PC-9 (cell line): ENCODE measurements at regions not wholly inside any gene's neighbourhood (a gene's known extent, or its start where the extent isn't known, plus 50 kb on each side); places are given as distances from the start of the nearest gene placed in this dataset.

ENCODE experiments used
- BruUV-seq: library from RNA; stranded (reverse); fragments of 400-500 nt; replicated peaks from 2 replicates; lab custom pipeline; 2021; lab: Mats Ljungman, UMichigan
- CTCF ChIA-PET: fragments of 300-600 bp; sonication (Branson Sonifier 250); formaldehyde crosslinking; loops from one replicate; lab custom pipeline; 2022; ENCODE audit warnings: antibody characterized with exemption; lab: Charles Lee
- POLR2A ChIA-PET: fragments of 300-600 bp; sonication (Branson Sonifier 250); formaldehyde crosslinking; loops from one replicate; lab custom pipeline; 2022; ENCODE audit warnings: antibody characterized with exemption; ENCODE audit not compliant: unreplicated experiment; lab: Charles Lee
- DNase-seq, 2 experiments: peaks; one replicate each; pipeline versions ENCODE4 v3.0.0 to v3.0.0-alpha.2; 2015 to 2022; ENCODE audit warnings: mixed read lengths in 1 of 2
- H2AFZ ChIP-seq: fragments of 200-600 bp; sonication (generic); 2 replicates; pipeline ENCODE4 v1.8.1; 2017; ENCODE audit warnings: antibody characterized with exemption
- H3F3A ChIP-seq: fragments of 200-600 bp; sonication (generic); 2 replicates; pipeline ENCODE4 v1.8.1; 2017; ENCODE audit warnings: antibody characterized with exemption, mild to moderate bottlenecking, low read depth; ENCODE audit not compliant: insufficient read depth
- H3K27ac ChIP-seq: fragments of 200-600 bp; sonication (generic); 2 replicates; pipeline ENCODE4 v1.6.1; 2016; ENCODE audit warnings: mixed run types
- H3K27me3 ChIP-seq: fragments of 200-600 bp; sonication (generic); 2 replicates; pipeline ENCODE4 v1.6.1; 2016; ENCODE audit warnings: low read depth, mixed run types; ENCODE audit not compliant: insufficient read depth
- H3K36me3 ChIP-seq: fragments of 200-600 bp; sonication (generic); 2 replicates; pipeline ENCODE4 v1.6.1; 2016; ENCODE audit warnings: low read depth, mixed run types
- H3K4me1 ChIP-seq: fragments of 200-600 bp; sonication (generic); replicated peaks from 2 replicates; pipeline ENCODE4 v1.6.1; 2016; ENCODE audit warnings: mixed run types; ENCODE audit not compliant: insufficient read depth
- H3K4me2 ChIP-seq: fragments of 200-600 bp; sonication (generic); 2 replicates; pipeline ENCODE4 v1.6.1; 2017; ENCODE audit warnings: mixed run types
- H3K4me3 ChIP-seq: fragments of 200-600 bp; sonication (generic); 2 replicates; pipeline ENCODE4 v1.6.1; 2016; ENCODE audit warnings: mixed run types
- H3K79me2 ChIP-seq: fragments of 200-600 bp; sonication (generic); 2 replicates; pipeline ENCODE4 v1.6.1; 2017; ENCODE audit warnings: low read depth, mixed run types
- H3K9me2 ChIP-seq: fragments of 200-600 bp; sonication (generic); 2 replicates; pipeline ENCODE4 v1.8.1; 2017; ENCODE audit warnings: mild to moderate bottlenecking; ENCODE audit not compliant: insufficient read depth
- H3K9me3 ChIP-seq: fragments of 200-600 bp; sonication (generic); 2 replicates; pipeline ENCODE4 v1.8.1; 2016; ENCODE audit warnings: low read depth; ENCODE audit not compliant: insufficient read depth
- H4K20me1 ChIP-seq: fragments of 200-600 bp; sonication (generic); 2 replicates; pipeline ENCODE4 v1.8.1; 2017; ENCODE audit not compliant: insufficient read depth
- EZH2 ChIP-seq: fragments of 200-600 bp; sonication (generic); IDR thresholded peaks from 2 replicates; pipeline ENCODE4 v1.8.0; 2017; ENCODE audit warnings: antibody characterized with exemption, low read depth
- intact Hi-C: fragments of 100-400 bp; cut with micrococcal nuclease; formaldehyde crosslinking; loops from one replicate; pipeline ENCODE4 v1.10.0; 2022; ENCODE audit not compliant: unreplicated experiment
- TF ChIP-seq, protein P1 (sequence below): fragments of 200-600 bp; sonication (generic); conservative IDR thresholded peaks from 2 replicates; pipeline ENCODE4 v1.6.1; 2017; ENCODE audit warnings: mixed run types, antibody characterized with exemption, mild to moderate bottlenecking, moderate library complexity

- Histone ChIP-seq H3K9me2 (no peaks in the 10 kb centered on the region), H3K4me3 (no peak overlapping the region), H4K20me1 (no peaks in the 10 kb centered on the region), H3K9me3 (no peaks in the 10 kb centered on the region), H3K4me2 (no peak overlapping the region), H3K79me2 (no peaks in the 10 kb centered on the region), H2AFZ (no peak overlapping the region), H3K27me3 (no peaks in the 10 kb centered on the region), H3K4me1 (no peaks in the 10 kb centered on the region), H3K27ac (no peak overlapping the region), H3K36me3 (no peaks in the 10 kb centered on the region), H3F3A (no peaks in the 10 kb centered on the region)
- POLR2A ChIA-PET = no interaction called here
- DNase-seq = no peak
- intact Hi-C loops = no loop called here
- CTCF ChIA-PET = no interaction called here
- TF ChIP-seq, protein P1, sequence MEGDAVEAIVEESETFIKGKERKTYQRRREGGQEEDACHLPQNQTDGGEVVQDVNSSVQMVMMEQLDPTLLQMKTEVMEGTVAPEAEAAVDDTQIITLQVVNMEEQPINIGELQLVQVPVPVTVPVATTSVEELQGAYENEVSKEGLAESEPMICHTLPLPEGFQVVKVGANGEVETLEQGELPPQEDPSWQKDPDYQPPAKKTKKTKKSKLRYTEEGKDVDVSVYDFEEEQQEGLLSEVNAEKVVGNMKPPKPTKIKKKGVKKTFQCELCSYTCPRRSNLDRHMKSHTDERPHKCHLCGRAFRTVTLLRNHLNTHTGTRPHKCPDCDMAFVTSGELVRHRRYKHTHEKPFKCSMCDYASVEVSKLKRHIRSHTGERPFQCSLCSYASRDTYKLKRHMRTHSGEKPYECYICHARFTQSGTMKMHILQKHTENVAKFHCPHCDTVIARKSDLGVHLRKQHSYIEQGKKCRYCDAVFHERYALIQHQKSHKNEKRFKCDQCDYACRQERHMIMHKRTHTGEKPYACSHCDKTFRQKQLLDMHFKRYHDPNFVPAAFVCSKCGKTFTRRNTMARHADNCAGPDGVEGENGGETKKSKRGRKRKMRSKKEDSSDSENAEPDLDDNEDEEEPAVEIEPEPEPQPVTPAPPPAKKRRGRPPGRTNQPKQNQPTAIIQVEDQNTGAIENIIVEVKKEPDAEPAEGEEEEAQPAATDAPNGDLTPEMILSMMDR = no peak
- no peak for TF ChIP-seq EZH2
- no TSS peak for BruUV-seq
Measured at GRCh38 chr10:105770524-105771212, 1129.6 kb downstream of the SORCS3 start.

GRCh38 chr10:105769248-105770184, 1128.4 kb downstream of the SORCS3 start:
- Histone ChIP-seq H3F3A (no peaks in the 10 kb centered on the region), H3K9me3 (no peaks in the 10 kb centered on the region), H3K79me2 (no peaks in the 10 kb centered on the region), H4K20me1 (no peaks in the 10 kb centered on the region), H3K27ac (no peak overlapping the region), H3K9me2 (no peaks in the 10 kb centered on the region), H3K27me3 (no peaks in the 10 kb centered on the region), H3K36me3 (no peaks in the 10 kb centered on the region), H2AFZ (no peak overlapping the region), H3K4me1 (no peaks in the 10 kb centered on the region), H3K4me2 (no peak overlapping the region), H3K4me3 (no peak overlapping the region)
- intact Hi-C loops = no loop called here
- TF ChIP-seq EZH2 = no peak
- TF ChIP-seq, protein P1 = no peak
- BruUV-seq = no TSS peak
- no peak for DNase-seq
- POLR2A ChIA-PET = no interaction called here
- CTCF ChIA-PET = no interaction called here

DNA sequence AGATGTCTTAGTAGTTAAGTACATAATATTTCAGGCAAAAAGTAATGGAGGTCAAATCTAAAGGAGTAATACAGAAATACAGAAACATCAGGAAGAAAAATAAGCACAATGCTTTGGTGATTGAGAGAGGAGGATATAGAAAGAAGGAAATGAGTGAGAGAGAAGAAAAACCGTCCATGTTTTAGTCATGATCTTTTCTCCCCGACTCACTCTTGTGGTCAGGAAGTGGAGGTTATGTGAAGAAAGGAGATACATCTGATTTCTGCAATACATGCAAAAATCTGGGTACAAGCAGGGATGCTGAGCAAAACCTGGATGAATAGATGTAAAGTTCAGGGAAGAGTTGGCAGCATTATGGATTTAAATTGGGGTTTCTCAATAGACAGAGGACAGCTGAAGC, 1122.5 kb downstream of the SORCS3 start:
- Histone ChIP-seq H3K27me3 (no peaks in the 10 kb centered on the region), H3K27ac (no peak overlapping the region), H2AFZ (no peak overlapping the region), H3F3A (no peaks in the 10 kb centered on the region), H3K4me3 (no peak overlapping the region), H3K9me3 (no peaks in the 10 kb centered on the region), H3K9me2 (no peaks in the 10 kb centered on the region), H3K79me2 (no peaks in the 10 kb centered on the region), H3K4me2 (no peak overlapping the region), H4K20me1 (no peaks in the 10 kb centered on the region), H3K36me3 (no peaks in the 10 kb centered on the region), H3K4me1 (no peaks in the 10 kb centered on the region)
- intact Hi-C loops = no loop called here
- BruUV-seq = no TSS peak
- TF ChIP-seq, protein P1 = no peak
- TF ChIP-seq EZH2 = no peak
- CTCF ChIA-PET = no interaction called here
- DNase-seq = no peak
- POLR2A ChIA-PET = no interaction called here
